Right lobe of liver (tissue), 6 donors: ENCODE measurements at regions not wholly inside any gene's neighbourhood (a gene's known extent, or its start where the extent isn't known, plus 50 kb on each side); places are given as distances from the start of the nearest gene placed in this dataset.

Experiments
- ATAC-seq, 4 donors: fragments of 200-7000 bp; cut with Tn5 transposase; one replicate each; pipeline ENCODE4 v1.9.1; 2020; ENCODE audit warnings: mild to moderate bottlenecking in 4 of 4, moderate library complexity in 4 of 4
- DNase-seq, 3 donors: peaks; one replicate each; pipeline ENCODE4 v3.0.0-alpha.2; 2020
- H3K27ac ChIP-seq, 3 donors: fragments of 200-600 bp; one replicate each; pipeline ENCODE4 v1.8.0; 2022
- H3K27me3 ChIP-seq, 2 donors: fragments of 200-600 bp; one replicate each; pipeline ENCODE4 v1.8.0; 2022
- H3K36me3 ChIP-seq, 4 donors: fragments of 200-600 bp; sonication (generic) in 1 of 4; one replicate each; pipeline versions ENCODE4 v1.5.1 to v1.8.0; 2017 to 2022; ENCODE audit warnings: control low read depth in 1 of 4
- H3K4me1 ChIP-seq, 4 donors: fragments of 200-600 bp; sonication (generic) in 1 of 4; one replicate each; pipeline versions ENCODE4 v1.5.1 to v1.8.0; 2017 to 2022; ENCODE audit warnings: control low read depth in 1 of 4
- H3K4me3 ChIP-seq, 3 donors: fragments of 200-600 bp; one replicate each; pipeline ENCODE4 v1.8.0; 2022
- H3K9me3 ChIP-seq, 4 donors: fragments of 200-600 bp; sonication (generic) in 1 of 4; one replicate each; pipeline versions ENCODE4 v1.5.1 to v1.8.0; 2017 to 2022; ENCODE audit warnings: control low read depth in 1 of 4
- CTCF ChIP-seq, 4 donors: fragments of 200-600 bp in 3 of 4; fragments of 450-650 bp in 1 of 4; IDR thresholded peaks; one replicate each; pipeline versions ENCODE4 v1.5.1 to v1.8.0; 2016 to 2022; ENCODE audit warnings: antibody characterized with exemption in 4 of 4, mild to moderate bottlenecking in 2 of 4
- POLR2A ChIP-seq: fragments of 450-650 bp; IDR thresholded peaks from one replicate; pipeline ENCODE4 v1.6.1; 2017; ENCODE audit warnings: antibody characterized with exemption, mild to moderate bottlenecking
- WGBS: methylation state at CpG from one replicate; pipeline ENCODE4 v1.1.6; 2018; ENCODE audit warnings: low coverage, low lambda C conversion rate; ENCODE audit not compliant: insufficient coverage; ENCODE audit errors: missing lambda C conversion rate; 5-methylcytosine and 5-hydroxymethylcytosine counted together
- intact Hi-C, 2 donors: fragments of 100-400 bp; cut with DNase I; formaldehyde crosslinking; loops; one replicate each; pipeline versions ENCODE4 v1.11.2 to v1.14.1; 2022
- donor health status: DM: no; HTN: yes; CAD: no.
- donor health status: DM: no; HTN: no; CAD: no.
- donor health status: DM: no; HTN: no; CAD: no.
- donor health status: DM: no; HTN: yes; CAD: no.
- donor health status: DM: no; HTN: yes; CAD: no.

DNA sequence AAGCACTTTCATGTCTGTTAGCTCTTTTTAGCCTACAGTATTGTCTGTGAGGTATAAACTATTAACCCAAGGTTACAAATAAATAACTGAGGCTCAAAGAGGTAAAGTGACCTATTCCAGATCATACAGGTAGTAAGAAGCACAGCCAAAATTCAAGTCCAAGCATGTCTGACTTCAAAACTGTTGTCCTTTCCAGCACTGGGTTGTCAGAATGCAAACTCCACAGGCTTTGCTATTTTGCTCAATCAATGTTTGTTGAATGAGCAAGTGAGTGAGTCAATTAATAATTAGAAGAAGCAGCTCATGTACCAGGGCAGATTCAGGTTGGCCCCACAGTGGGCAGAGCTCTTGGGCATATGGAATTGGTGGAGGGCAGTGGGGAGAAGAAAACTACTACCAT is 134.1 kb upstream of the ARHGEF9 start:
- TF ChIP-seq POLR2A, result no peak
- no peak for TF ChIP-seq CTCF (IDR thresholded peaks at IDR 0.05)
- no peak for ATAC-seq
- H3K36me3 ChIP-seq, result no peaks in the 10 kb centered on the region
- H3K4me3 ChIP-seq, result no peak overlapping the region
- intact Hi-C loops, result no loop called here
- DNase-seq, result no peak
- H3K27ac ChIP-seq, result no peak overlapping the region
- no peaks in the 10 kb centered on the region for H3K27me3 ChIP-seq
- no peaks in the 10 kb centered on the region for H3K4me1 ChIP-seq
- no peaks in the 10 kb centered on the region for H3K9me3 ChIP-seq

- no peaks in the 10 kb centered on the region for H3K36me3 ChIP-seq
- intact Hi-C loops, result no loop called here
- ATAC-seq (no peak), DNase-seq (no peak)
- H3K9me3 ChIP-seq, result no peaks in the 10 kb centered on the region
- H3K27ac ChIP-seq, result no peak overlapping the region
- 12% methylated on average over 1 of the region's 1 CpG for WGBS
- H3K27me3 ChIP-seq, result no peaks in the 10 kb centered on the region
- H3K4me3 ChIP-seq, result no peak overlapping the region
- TF ChIP-seq CTCF (IDR thresholded peaks at IDR 0.05) (no peak), POLR2A (no peak)
- no peaks in the 10 kb centered on the region for H3K4me1 ChIP-seq
These were observed 133.6 kb upstream of the ARHGEF9 start for GRCh38 chrX:63918611-63919010.

- Histone ChIP-seq H3K27me3 (no peaks in the 10 kb centered on the region), H3K9me3 (no peaks in the 10 kb centered on the region), H3K4me3 (no peak overlapping the region), H3K27ac (no peak overlapping the region), H3K4me1 (no peaks in the 10 kb centered on the region), H3K36me3 (no peaks in the 10 kb centered on the region)
- intact Hi-C loops, result no loop called here
- TF ChIP-seq POLR2A (no peak), CTCF (IDR thresholded peaks at IDR 0.05) (no peak)
- no peak for ATAC-seq
- WGBS, result 83% methylated on average over 1 of the region's 1 CpG
- DNase-seq, result no peak
These were observed 132.3 kb upstream of the ARHGEF9 start for GRCh38 chrX:63917296-63917695.

GRCh38 chrX:63913719-63914118 is 128.7 kb upstream of the ARHGEF9 start:
- H3K27me3 ChIP-seq, result no peaks in the 10 kb centered on the region
- DNase-seq, result no peak
- H3K36me3 ChIP-seq, result no peaks in the 10 kb centered on the region
- no peak for TF ChIP-seq CTCF (IDR thresholded peaks at IDR 0.05)
- no peak for TF ChIP-seq POLR2A
- no peak for ATAC-seq
- H3K27ac ChIP-seq, result no peak overlapping the region
- intact Hi-C loops, result no loop called here
- H3K9me3 ChIP-seq, result no peaks in the 10 kb centered on the region
- no peaks in the 10 kb centered on the region for H3K4me1 ChIP-seq
- H3K4me3 ChIP-seq, result no peak overlapping the region

DNA sequence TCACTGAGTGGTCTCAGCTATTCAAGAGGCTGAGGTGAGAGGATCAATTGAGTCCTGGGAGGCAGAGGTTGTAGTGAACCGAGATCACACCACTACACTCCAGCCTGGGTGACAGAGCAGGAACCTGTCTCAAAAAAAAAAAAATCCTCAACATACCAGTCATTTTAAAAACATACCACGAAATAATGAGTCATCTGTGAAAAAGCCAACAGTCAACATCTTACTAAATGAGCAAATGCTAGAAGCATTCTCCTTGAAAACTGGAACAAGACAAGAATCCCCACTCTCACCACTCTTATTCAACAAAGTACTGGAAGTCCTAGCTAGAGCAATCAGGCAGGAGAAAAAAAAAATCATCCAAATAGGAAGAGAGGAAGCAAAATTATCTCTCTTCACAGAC is 104.0 kb upstream of the ARHGEF9 start:
- intact Hi-C loops, result no loop called here
- Histone ChIP-seq H3K4me3 (no peak overlapping the region), H3K27ac (no peak overlapping the region), H3K9me3 (no peaks in the 10 kb centered on the region), H3K36me3 (no peaks in the 10 kb centered on the region), H3K27me3 (no peaks in the 10 kb centered on the region), H3K4me1 (no peaks in the 10 kb centered on the region)
- no peak for ATAC-seq
- TF ChIP-seq CTCF (IDR thresholded peaks at IDR 0.05), result no peak
- TF ChIP-seq POLR2A, result no peak
- WGBS, result 46% methylated on average over 2 of the region's 2 CpGs
- DNase-seq, result no peak
